RWPE2 (cell line): ENCODE measurements at regions not wholly inside any gene's neighbourhood (a gene's known extent, or its start where the extent isn't known, plus 50 kb on each side); places are given as distances from the start of the nearest gene placed in this dataset.

Experiments used
- ATAC-seq: fragments of 200-7000 bp; cut with Tn5 transposase; 3 replicates; pipeline ENCODE4 v1.9.1; 2021; ENCODE audit warnings: low read depth
- DNase-seq: peaks from one replicate; pipeline ENCODE4 v3.0.0-alpha.2; 2020; ENCODE audit warnings: low spot score
- H3K27ac ChIP-seq: fragments of 450-650 bp; 2 replicates; pipeline ENCODE4 v1.5.1; 2017; ENCODE audit warnings: mild to moderate bottlenecking; ENCODE audit not compliant: poor library complexity, severe bottlenecking
- H3K27me3 ChIP-seq: fragments of 250-450 bp; sonication (Bioruptor Pico); 2 replicates; pipeline ENCODE4 v1.5.1; 2021; ENCODE audit warnings: mild to moderate bottlenecking, moderate library complexity; ENCODE audit not compliant: insufficient read depth, poor library complexity, severe bottlenecking
- H3K36me3 ChIP-seq: fragments of 250-450 bp; sonication (Bioruptor Pico); 2 replicates; pipeline ENCODE4 v1.5.1; 2020; ENCODE audit warnings: low read depth, mild to moderate bottlenecking, moderate library complexity
- H3K4me1 ChIP-seq: fragments of 250-450 bp; sonication (Bioruptor Pico); 2 replicates; pipeline ENCODE4 v1.5.1; 2021; ENCODE audit warnings: mild to moderate bottlenecking, moderate library complexity; ENCODE audit not compliant: insufficient read depth, poor library complexity, severe bottlenecking
- H3K4me3 ChIP-seq: fragments of 250-450 bp; sonication (Bioruptor Pico); 2 replicates; pipeline ENCODE4 v1.5.1; 2021; ENCODE audit warnings: mild to moderate bottlenecking, moderate library complexity; ENCODE audit not compliant: severe bottlenecking
- H3K9me3 ChIP-seq: fragments of 250-450 bp; sonication (Bioruptor Pico); 2 replicates; pipeline ENCODE4 v1.5.1; 2021; ENCODE audit warnings: mild to moderate bottlenecking, moderate library complexity; ENCODE audit not compliant: severe bottlenecking
- TF ChIP-seq, protein P1 (sequence below): fragments of 450-650 bp; IDR thresholded peaks from one replicate; pipeline ENCODE4 v1.5.1; 2017; ENCODE audit warnings: mild to moderate bottlenecking, moderate library complexity; ENCODE audit not compliant: poor library complexity, severe bottlenecking

DNA sequence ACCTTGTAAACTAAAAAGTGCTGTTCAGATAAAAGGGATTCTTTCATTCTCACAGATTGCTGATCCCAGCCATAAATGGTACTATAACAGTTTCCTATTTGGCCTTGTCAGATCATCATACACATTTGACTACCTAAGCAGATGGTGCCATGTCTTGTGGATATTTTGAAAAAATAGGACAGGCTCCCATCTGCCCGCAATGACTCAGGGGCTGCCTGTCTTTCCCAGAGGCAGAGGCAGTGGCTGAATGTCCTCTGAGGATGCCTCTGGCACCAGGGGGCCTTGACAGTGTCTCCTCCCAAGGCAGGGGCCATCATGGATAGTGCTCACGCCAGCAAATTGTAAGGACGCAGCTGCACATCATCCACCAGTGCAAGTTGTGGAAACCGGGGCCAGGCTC, 323.0 kb upstream of the PODXL start:
- no peak for DNase-seq
- Histone ChIP-seq H3K4me1 (peaks cover 13% of the 10 kb centered on the region), H3K4me3 (no peak overlapping the region), H3K27me3 (no peaks in the 10 kb centered on the region), H3K27ac (no peak overlapping the region), H3K36me3 (no peaks in the 10 kb centered on the region), H3K9me3 (no peaks in the 10 kb centered on the region)
- ATAC-seq, result no peak
- TF ChIP-seq, protein P1, sequence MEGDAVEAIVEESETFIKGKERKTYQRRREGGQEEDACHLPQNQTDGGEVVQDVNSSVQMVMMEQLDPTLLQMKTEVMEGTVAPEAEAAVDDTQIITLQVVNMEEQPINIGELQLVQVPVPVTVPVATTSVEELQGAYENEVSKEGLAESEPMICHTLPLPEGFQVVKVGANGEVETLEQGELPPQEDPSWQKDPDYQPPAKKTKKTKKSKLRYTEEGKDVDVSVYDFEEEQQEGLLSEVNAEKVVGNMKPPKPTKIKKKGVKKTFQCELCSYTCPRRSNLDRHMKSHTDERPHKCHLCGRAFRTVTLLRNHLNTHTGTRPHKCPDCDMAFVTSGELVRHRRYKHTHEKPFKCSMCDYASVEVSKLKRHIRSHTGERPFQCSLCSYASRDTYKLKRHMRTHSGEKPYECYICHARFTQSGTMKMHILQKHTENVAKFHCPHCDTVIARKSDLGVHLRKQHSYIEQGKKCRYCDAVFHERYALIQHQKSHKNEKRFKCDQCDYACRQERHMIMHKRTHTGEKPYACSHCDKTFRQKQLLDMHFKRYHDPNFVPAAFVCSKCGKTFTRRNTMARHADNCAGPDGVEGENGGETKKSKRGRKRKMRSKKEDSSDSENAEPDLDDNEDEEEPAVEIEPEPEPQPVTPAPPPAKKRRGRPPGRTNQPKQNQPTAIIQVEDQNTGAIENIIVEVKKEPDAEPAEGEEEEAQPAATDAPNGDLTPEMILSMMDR, result no peak

DNA sequence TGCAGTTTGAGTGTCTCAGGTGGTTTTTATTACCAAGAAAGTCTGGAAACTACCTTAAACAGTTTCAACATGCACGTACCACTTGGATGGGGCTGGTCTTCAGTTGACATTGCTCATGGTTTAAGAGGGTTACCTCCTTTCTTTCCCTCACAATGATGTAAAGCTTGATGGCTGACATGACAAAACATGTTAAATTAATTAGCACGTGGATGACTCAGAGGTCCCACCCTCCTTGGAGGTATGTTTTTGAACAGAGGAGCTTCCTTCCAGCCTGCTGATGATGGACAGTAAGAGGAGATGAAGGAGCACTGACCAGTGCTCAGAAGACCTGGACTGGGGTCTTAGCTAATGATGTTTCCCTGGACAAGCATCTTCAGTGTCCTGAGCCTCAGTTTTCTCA, 322.3 kb upstream of the PODXL start:
- no peaks in the 10 kb centered on the region for H3K27me3 ChIP-seq
- H3K9me3 ChIP-seq, result no peaks in the 10 kb centered on the region
- DNase-seq, result no peak
- ATAC-seq, result peak; percentile 53; the same call in 2 of the 3 replicates
- no peaks in the 10 kb centered on the region for H3K36me3 ChIP-seq
- no peak overlapping the region for H3K4me3 ChIP-seq
- no peak overlapping the region for H3K27ac ChIP-seq
- TF ChIP-seq, protein P1, result no peak
- H3K4me1 ChIP-seq, result peaks cover 13% of the 10 kb centered on the region

DNA sequence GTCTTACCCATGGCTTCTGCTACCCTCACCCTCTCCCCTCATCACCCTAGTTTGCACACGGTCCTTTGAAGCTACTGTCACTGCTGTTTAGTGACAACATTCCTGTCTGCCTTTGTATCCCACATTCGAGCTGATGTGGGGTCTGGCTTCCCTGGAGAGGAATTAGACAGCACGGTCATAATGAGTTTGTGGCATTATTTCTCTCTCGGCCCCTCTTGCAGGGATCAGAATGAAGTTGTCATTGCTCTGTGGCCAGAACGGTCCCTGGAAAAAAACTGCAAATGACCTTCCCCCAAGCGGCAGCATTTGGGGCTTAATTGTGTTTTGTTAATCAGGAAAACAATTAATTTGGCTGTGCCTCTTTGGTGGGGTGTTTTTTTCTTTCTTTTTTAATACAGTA, 317.2 kb upstream of the PODXL start:
- Histone ChIP-seq H3K9me3 (no peaks in the 10 kb centered on the region), H3K36me3 (no peaks in the 10 kb centered on the region), H3K27me3 (no peaks in the 10 kb centered on the region), H3K4me3 (no peak overlapping the region), H3K27ac (no peak overlapping the region), H3K4me1 (peaks cover 7% of the 10 kb centered on the region)
- ATAC-seq (no peak), DNase-seq (no peak)
- TF ChIP-seq, protein P1, result no peak

DNA sequence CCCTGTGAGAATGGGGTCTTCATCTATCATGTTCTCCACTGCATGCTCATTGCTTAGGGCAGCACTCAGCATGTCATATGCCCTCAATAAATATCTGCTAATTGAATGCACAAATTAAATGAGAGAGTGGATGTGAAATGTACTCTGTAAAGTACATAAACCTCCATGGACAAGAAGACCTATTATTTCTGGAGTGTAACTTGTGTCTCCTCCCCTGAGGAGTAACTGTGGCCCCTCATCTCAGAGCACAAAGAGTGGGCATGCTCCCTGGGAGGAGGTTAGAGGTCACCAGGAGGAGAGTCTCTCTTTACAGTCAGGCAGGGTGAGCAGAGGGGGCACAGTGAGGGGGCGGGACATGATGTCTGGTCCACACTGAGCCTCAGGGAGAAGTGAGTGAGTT, 313.6 kb upstream of the PODXL start:
- no peaks in the 10 kb centered on the region for H3K4me1 ChIP-seq
- no peaks in the 10 kb centered on the region for H3K36me3 ChIP-seq
- no peak overlapping the region for H3K4me3 ChIP-seq
- ATAC-seq (no peak), DNase-seq (no peak)
- no peaks in the 10 kb centered on the region for H3K27me3 ChIP-seq
- H3K27ac ChIP-seq, result no peak overlapping the region
- TF ChIP-seq, protein P1, result no peak
- H3K9me3 ChIP-seq, result no peaks in the 10 kb centered on the region

DNA sequence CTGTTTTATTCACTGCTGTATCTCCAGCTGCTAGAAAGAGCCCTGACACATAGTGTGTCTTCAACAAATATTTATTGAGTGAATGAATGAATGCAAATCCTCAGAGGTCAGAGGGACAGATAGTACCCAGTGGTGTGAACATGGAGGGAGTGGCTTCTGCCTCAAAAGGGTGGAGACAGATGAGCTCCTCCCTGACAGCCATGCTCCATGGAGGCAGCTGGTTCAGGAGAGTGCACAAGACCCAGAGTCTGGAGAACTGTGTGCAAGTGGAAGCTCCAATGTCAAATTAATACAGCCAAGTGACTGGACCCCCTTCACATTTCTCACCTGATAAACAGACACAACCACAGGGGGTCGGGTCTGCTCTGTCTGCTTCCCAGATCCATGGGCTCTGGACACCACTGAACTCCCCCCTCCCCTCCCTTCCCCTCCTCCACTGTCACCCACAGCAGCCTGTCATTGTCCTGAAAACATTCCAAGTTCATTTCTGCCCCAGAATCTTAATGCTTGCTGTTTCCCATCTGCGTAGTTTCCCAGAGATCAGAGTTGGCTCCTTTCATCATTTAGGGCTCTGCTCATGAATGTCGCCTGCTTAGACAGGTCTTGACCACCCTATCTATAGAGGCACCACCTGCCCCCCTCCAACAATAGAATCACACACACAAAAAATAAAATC, 312.9 kb upstream of the PODXL start:
- DNase-seq (no peak), ATAC-seq (no peak)
- Histone ChIP-seq H3K9me3 (no peaks in the 10 kb centered on the region), H3K36me3 (no peaks in the 10 kb centered on the region), H3K27ac (no peak overlapping the region), H3K27me3 (no peaks in the 10 kb centered on the region), H3K4me3 (no peak overlapping the region), H3K4me1 (no peaks in the 10 kb centered on the region)
- TF ChIP-seq, protein P1, result no peak
